ENCODE measurements at regions not wholly inside any gene's neighbourhood (a gene's known extent, or its start where the extent isn't known, plus 50 kb on each side); places are given as distances from the start of the nearest gene placed in this dataset.

GRCh38 chr11:103716363-103716762 is 320.1 kb upstream of the DDI1 start:
- no peak overlapping the region for H3K4me3 ChIP-seq
- H3K9me3 ChIP-seq (replicated peaks) = no peaks in the 10 kb centered on the region
- no peaks in the 10 kb centered on the region for H3K27me3 ChIP-seq (ENCODE audit: low read depth)
- no peaks in the 10 kb centered on the region for H3K36me3 ChIP-seq
- intact Hi-C loops (cut with micrococcal nuclease) = no loop called here
- no peak overlapping the region for H3K27ac ChIP-seq (replicated peaks)
- no peak for DNase-seq
- no peaks in the 10 kb centered on the region for H3K4me1 ChIP-seq
- TF ChIP-seq CTCF (IDR thresholded peaks at IDR 0.05; ENCODE audit: borderline replicate concordance) = no peak

- no peak overlapping the region for H3K27ac ChIP-seq (replicated peaks)
- no peak for TF ChIP-seq CTCF (IDR thresholded peaks at IDR 0.05; ENCODE audit: borderline replicate concordance)
- no peaks in the 10 kb centered on the region for H3K36me3 ChIP-seq
- intact Hi-C loops (cut with micrococcal nuclease) = no loop called here
- no peak overlapping the region for H3K4me3 ChIP-seq
- H3K27me3 ChIP-seq (ENCODE audit: low read depth) = no peaks in the 10 kb centered on the region
- H3K9me3 ChIP-seq (replicated peaks) = peaks cover 17% of the 10 kb centered on the region
- DNase-seq = no peak
- peaks cover 14% of the 10 kb centered on the region for H3K4me1 ChIP-seq
These were observed 309.2 kb upstream of the DDI1 start for GRCh38 chr11:103727262-103727661.

GRCh38 chr11:103729617-103730016 is 306.8 kb upstream of the DDI1 start:
- H3K4me3 ChIP-seq = no peak overlapping the region
- DNase-seq = no peak
- no peak overlapping the region for H3K27ac ChIP-seq (replicated peaks)
- H3K36me3 ChIP-seq = no peaks in the 10 kb centered on the region
- H3K9me3 ChIP-seq (replicated peaks) = peaks cover 14% of the 10 kb centered on the region
- no peaks in the 10 kb centered on the region for H3K27me3 ChIP-seq (ENCODE audit: low read depth)
- TF ChIP-seq CTCF (IDR thresholded peaks at IDR 0.05; ENCODE audit: borderline replicate concordance) = no peak
- intact Hi-C loops (cut with micrococcal nuclease) = no loop called here
- peaks cover 20% of the 10 kb centered on the region for H3K4me1 ChIP-seq

- H3K4me1 ChIP-seq = peaks cover 22% of the 10 kb centered on the region
- no peaks in the 10 kb centered on the region for H3K36me3 ChIP-seq
- TF ChIP-seq CTCF (IDR thresholded peaks at IDR 0.05; ENCODE audit: borderline replicate concordance) = no peak
- no peaks in the 10 kb centered on the region for H3K27me3 ChIP-seq (ENCODE audit: low read depth)
- intact Hi-C loops (cut with micrococcal nuclease) = no loop called here
- H3K9me3 ChIP-seq (replicated peaks) = peaks cover 9% of the 10 kb centered on the region
- H3K27ac ChIP-seq (replicated peaks) = no peak overlapping the region
- no peak overlapping the region for H3K4me3 ChIP-seq
- no peak for DNase-seq
These were observed 306.1 kb upstream of the DDI1 start for GRCh38 chr11:103730131-103730940.

GRCh38 chr11:103731670-103732069 is 304.8 kb upstream of the DDI1 start:
- intact Hi-C loops (cut with micrococcal nuclease) = no loop called here

More at GRCh38 chr11:103731670-103732069, 304.8 kb upstream of the DDI1 start:
- Histone ChIP-seq H3K27ac (replicated peaks) (no peak overlapping the region), H3K36me3 (no peaks in the 10 kb centered on the region), H3K4me1 (peaks cover 36% of the 10 kb centered on the region), H3K9me3 (replicated peaks) (peaks cover 7% of the 10 kb centered on the region), H3K27me3 (ENCODE audit: low read depth) (no peaks in the 10 kb centered on the region), H3K4me3 (no peak overlapping the region)
- DNase-seq = no peak
- no peak for TF ChIP-seq CTCF (IDR thresholded peaks at IDR 0.05; ENCODE audit: borderline replicate concordance)

Data from left ventricle myocardium inferior (tissue), 1 donor.